Keratinocyte (primary cell): ENCODE measurements at regions not wholly inside any gene's neighbourhood (a gene's known extent, or its start where the extent isn't known, plus 50 kb on each side); places are given as distances from the start of the nearest gene placed in this dataset.

Experiments used
- EZH2 ChIP-seq: IDR thresholded peaks from one replicate; pipeline ENCODE4 v1.6.1; 2012; ENCODE audit warnings: inconsistent platforms, mild to moderate bottlenecking, low read length, moderate library complexity
- TF ChIP-seq, protein P1 (sequence below), 3 experiments: IDR thresholded peaks in 1 of 3; conservative IDR thresholded peaks in 1 of 3; optimal IDR thresholded peaks in 1 of 3; 2 replicates in 2 of 3; 3 replicates in 1 of 3; pipeline versions ENCODE3 to v1.5.1; 2011; ENCODE audit warnings: low read length in 3 of 3, mild to moderate bottlenecking in 3 of 3, moderate library complexity in 2 of 3, control low read depth in 1 of 3, inconsistent platforms in 1 of 3; ENCODE audit not compliant: insufficient read depth in 2 of 3; ENCODE audit errors: extremely low read depth in 1 of 3

GRCh38 chr13:105796081-105796480, 739.4 kb downstream of the EFNB2 start:
- TF ChIP-seq, protein P1, sequence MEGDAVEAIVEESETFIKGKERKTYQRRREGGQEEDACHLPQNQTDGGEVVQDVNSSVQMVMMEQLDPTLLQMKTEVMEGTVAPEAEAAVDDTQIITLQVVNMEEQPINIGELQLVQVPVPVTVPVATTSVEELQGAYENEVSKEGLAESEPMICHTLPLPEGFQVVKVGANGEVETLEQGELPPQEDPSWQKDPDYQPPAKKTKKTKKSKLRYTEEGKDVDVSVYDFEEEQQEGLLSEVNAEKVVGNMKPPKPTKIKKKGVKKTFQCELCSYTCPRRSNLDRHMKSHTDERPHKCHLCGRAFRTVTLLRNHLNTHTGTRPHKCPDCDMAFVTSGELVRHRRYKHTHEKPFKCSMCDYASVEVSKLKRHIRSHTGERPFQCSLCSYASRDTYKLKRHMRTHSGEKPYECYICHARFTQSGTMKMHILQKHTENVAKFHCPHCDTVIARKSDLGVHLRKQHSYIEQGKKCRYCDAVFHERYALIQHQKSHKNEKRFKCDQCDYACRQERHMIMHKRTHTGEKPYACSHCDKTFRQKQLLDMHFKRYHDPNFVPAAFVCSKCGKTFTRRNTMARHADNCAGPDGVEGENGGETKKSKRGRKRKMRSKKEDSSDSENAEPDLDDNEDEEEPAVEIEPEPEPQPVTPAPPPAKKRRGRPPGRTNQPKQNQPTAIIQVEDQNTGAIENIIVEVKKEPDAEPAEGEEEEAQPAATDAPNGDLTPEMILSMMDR (optimal IDR thresholded peaks at IDR 0.05 in 1 of 3, IDR thresholded peaks at IDR 0.05 in 1 of 3, conservative IDR thresholded peaks at IDR 0.05 in 1 of 3; ENCODE audit: extremely low read depth in 1 of 3, insufficient read depth in 2 of 3, low read length in 3 of 3): no peak
- no peak for TF ChIP-seq EZH2
